ENCODE measurements at regions not wholly inside any gene's neighbourhood (a gene's known extent, or its start where the extent isn't known, plus 50 kb on each side); places are given as distances from the start of the nearest gene placed in this dataset.

DNA sequence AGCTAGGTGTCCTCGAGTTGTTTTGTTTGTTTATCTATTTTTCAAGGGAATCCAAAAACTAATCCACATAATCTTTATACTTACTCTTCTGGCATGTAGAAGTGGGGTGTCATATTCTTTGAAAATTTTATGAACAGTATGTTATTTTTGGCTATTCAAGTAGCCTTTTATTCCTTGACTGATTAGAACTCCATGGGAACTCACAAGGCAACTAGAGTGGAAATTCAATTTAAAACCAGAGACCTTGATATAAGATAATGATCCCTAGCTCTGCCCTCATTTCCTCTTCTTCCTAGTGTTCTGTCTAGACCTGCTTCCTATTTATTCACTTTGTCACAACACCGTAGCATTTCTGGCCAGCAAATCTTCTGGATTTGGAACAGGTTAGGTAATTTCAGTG lies 1123.7 kb upstream of the C9orf72 start:
- Histone ChIP-seq H3K27me3 (ENCODE audit: control insufficient read depth, low read length) (no peaks in the 10 kb centered on the region), H3K27ac (ENCODE audit: low read depth, low read length) (no peak overlapping the region), H3K9me3 (ENCODE audit: control insufficient read depth, insufficient read depth, low read length) (no peaks in the 10 kb centered on the region), H3K36me3 (ENCODE audit: control insufficient read depth, low read length) (no peaks in the 10 kb centered on the region), H3K4me2 (ENCODE audit: low read length) (no peak overlapping the region), H4K20me1 (ENCODE audit: control insufficient read depth, insufficient read depth, low read depth, low read length) (no peaks in the 10 kb centered on the region), H3K4me1 (ENCODE audit: control insufficient read depth, low read length) (no peaks in the 10 kb centered on the region), H3K79me2 (ENCODE audit: control insufficient read depth, low read length) (no peaks in the 10 kb centered on the region), H3K4me3 (ENCODE audit: low read length) (no peak overlapping the region), H3K9me2 (replicated peaks; ENCODE audit: control insufficient read depth, low read length) (no peaks in the 10 kb centered on the region), H3F3A (ENCODE audit: control insufficient read depth, insufficient read depth) (no peaks in the 10 kb centered on the region)
- TF ChIP-seq, protein P1, sequence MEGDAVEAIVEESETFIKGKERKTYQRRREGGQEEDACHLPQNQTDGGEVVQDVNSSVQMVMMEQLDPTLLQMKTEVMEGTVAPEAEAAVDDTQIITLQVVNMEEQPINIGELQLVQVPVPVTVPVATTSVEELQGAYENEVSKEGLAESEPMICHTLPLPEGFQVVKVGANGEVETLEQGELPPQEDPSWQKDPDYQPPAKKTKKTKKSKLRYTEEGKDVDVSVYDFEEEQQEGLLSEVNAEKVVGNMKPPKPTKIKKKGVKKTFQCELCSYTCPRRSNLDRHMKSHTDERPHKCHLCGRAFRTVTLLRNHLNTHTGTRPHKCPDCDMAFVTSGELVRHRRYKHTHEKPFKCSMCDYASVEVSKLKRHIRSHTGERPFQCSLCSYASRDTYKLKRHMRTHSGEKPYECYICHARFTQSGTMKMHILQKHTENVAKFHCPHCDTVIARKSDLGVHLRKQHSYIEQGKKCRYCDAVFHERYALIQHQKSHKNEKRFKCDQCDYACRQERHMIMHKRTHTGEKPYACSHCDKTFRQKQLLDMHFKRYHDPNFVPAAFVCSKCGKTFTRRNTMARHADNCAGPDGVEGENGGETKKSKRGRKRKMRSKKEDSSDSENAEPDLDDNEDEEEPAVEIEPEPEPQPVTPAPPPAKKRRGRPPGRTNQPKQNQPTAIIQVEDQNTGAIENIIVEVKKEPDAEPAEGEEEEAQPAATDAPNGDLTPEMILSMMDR (IDR thresholded peaks at IDR 0.05; ENCODE audit: low read depth, low read length, poor library complexity, severe bottlenecking) = no peak
- no peak for TF ChIP-seq EZH2phosphoT487 (IDR thresholded peaks at IDR 0.05; ENCODE audit: borderline replicate concordance, low read length)

DNA sequence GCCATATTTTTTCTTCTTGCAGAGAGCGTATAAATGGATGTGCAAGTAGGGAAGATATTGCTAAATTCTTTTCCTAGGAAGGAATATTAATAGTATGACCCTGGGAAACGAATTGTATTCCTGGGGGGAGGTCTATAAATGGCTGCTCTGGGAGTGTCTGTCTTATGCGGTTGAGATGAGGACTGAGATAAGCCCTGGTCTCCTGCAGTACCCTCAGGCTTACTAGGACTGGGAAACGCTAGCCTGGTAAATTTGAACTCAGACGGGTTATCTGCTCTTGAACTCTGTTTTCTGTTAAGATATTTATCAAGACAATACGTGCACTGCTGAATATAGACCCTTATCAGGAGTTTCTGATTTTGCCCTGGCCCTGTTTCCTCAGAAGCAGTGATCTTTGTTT lies 1126.4 kb upstream of the C9orf72 start:
- no peaks in the 10 kb centered on the region for H3K36me3 ChIP-seq (ENCODE audit: control insufficient read depth, low read length)
- no peaks in the 10 kb centered on the region for H3K9me3 ChIP-seq (ENCODE audit: control insufficient read depth, insufficient read depth, low read length)
- H4K20me1 ChIP-seq (ENCODE audit: control insufficient read depth, insufficient read depth, low read depth, low read length) = no peaks in the 10 kb centered on the region
- no peaks in the 10 kb centered on the region for H3K9me2 ChIP-seq (replicated peaks; ENCODE audit: control insufficient read depth, low read length)
- no peaks in the 10 kb centered on the region for H3K79me2 ChIP-seq (ENCODE audit: control insufficient read depth, low read length)
- H3K4me1 ChIP-seq (ENCODE audit: control insufficient read depth, low read length) = no peaks in the 10 kb centered on the region
- no peak overlapping the region for H3K27ac ChIP-seq (ENCODE audit: low read depth, low read length)
- TF ChIP-seq, protein P1 (IDR thresholded peaks at IDR 0.05; ENCODE audit: low read depth, low read length, poor library complexity, severe bottlenecking) = no peak
- no peak for TF ChIP-seq EZH2phosphoT487 (IDR thresholded peaks at IDR 0.05; ENCODE audit: borderline replicate concordance, low read length)
- H3K27me3 ChIP-seq (ENCODE audit: control insufficient read depth, low read length) = no peaks in the 10 kb centered on the region
- no peak overlapping the region for H3K4me2 ChIP-seq (ENCODE audit: low read length)
- no peaks in the 10 kb centered on the region for H3F3A ChIP-seq (ENCODE audit: control insufficient read depth, insufficient read depth)
- H3K4me3 ChIP-seq (ENCODE audit: low read length) = no peak overlapping the region

DNA sequence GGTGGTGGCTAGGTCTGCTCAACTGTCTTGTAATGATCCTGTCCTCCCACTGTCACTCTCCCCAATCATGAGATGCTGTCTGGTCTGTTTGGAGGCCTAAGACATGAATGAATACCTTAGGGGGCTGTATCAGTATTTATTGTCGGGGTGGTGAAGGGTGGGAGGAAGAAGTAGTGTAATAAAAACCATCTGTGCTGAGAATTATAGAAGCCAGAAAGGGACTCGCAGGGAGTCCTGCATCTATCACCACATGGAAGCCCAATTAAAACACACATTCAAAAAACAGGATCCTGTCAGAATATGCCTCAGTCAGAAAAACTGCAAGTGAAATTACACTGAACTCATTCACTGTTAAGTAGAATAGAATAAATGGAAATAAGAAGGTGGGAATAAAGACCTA lies 1134.3 kb upstream of the C9orf72 start:
- TF ChIP-seq, protein P1 (IDR thresholded peaks at IDR 0.05; ENCODE audit: low read depth, low read length, poor library complexity, severe bottlenecking) = no peak
- TF ChIP-seq EZH2phosphoT487 (IDR thresholded peaks at IDR 0.05; ENCODE audit: borderline replicate concordance, low read length) = no peak
- Histone ChIP-seq H3K27ac (ENCODE audit: low read depth, low read length) (no peak overlapping the region), H4K20me1 (ENCODE audit: control insufficient read depth, insufficient read depth, low read depth, low read length) (no peaks in the 10 kb centered on the region), H3K4me3 (ENCODE audit: low read length) (no peak overlapping the region), H3K4me1 (ENCODE audit: control insufficient read depth, low read length) (no peaks in the 10 kb centered on the region), H3K36me3 (ENCODE audit: control insufficient read depth, low read length) (no peaks in the 10 kb centered on the region), H3F3A (ENCODE audit: control insufficient read depth, insufficient read depth) (no peaks in the 10 kb centered on the region), H3K27me3 (ENCODE audit: control insufficient read depth, low read length) (no peaks in the 10 kb centered on the region), H3K79me2 (ENCODE audit: control insufficient read depth, low read length) (no peaks in the 10 kb centered on the region), H3K4me2 (ENCODE audit: low read length) (no peak overlapping the region), H3K9me2 (replicated peaks; ENCODE audit: control insufficient read depth, low read length) (no peaks in the 10 kb centered on the region), H3K9me3 (ENCODE audit: control insufficient read depth, insufficient read depth, low read length) (no peaks in the 10 kb centered on the region)

DNA sequence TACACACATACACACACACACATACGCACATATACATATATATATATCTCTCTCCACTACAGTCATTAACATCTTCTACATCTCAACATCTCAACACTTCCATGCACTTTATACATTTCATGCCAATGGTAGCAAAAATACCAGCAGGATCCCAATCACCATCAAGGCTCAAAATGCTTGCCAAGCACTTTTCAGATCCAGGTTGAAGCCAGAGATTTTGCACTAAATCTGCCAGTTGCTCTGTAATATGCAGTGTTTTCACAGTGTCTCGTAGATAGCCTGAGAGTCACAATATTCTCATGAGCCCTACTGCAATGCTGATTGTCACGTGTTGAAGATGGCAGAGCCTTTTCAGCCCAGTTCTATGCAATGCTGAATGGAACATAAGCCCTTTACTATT lies 1140.9 kb upstream of the C9orf72 start:
- Histone ChIP-seq H3K4me3 (ENCODE audit: low read length) (no peak overlapping the region), H3K9me3 (ENCODE audit: control insufficient read depth, insufficient read depth, low read length) (no peaks in the 10 kb centered on the region), H3K79me2 (ENCODE audit: control insufficient read depth, low read length) (no peaks in the 10 kb centered on the region), H3K4me2 (ENCODE audit: low read length) (no peak overlapping the region), H3K27ac (ENCODE audit: low read depth, low read length) (no peak overlapping the region), H3K36me3 (ENCODE audit: control insufficient read depth, low read length) (no peaks in the 10 kb centered on the region), H4K20me1 (ENCODE audit: control insufficient read depth, insufficient read depth, low read depth, low read length) (no peaks in the 10 kb centered on the region), H3K9me2 (replicated peaks; ENCODE audit: control insufficient read depth, low read length) (no peaks in the 10 kb centered on the region), H3K27me3 (ENCODE audit: control insufficient read depth, low read length) (no peaks in the 10 kb centered on the region), H3K4me1 (ENCODE audit: control insufficient read depth, low read length) (no peaks in the 10 kb centered on the region), H3F3A (ENCODE audit: control insufficient read depth, insufficient read depth) (no peaks in the 10 kb centered on the region)
- TF ChIP-seq, protein P1 (IDR thresholded peaks at IDR 0.05; ENCODE audit: low read depth, low read length, poor library complexity, severe bottlenecking) = no peak
- TF ChIP-seq EZH2phosphoT487 (IDR thresholded peaks at IDR 0.05; ENCODE audit: borderline replicate concordance, low read length) = no peak

Data from DOHH2 (cell line).